ENCODE measurements at regions not wholly inside any gene's neighbourhood (a gene's known extent, or its start where the extent isn't known, plus 50 kb on each side); places are given as distances from the start of the nearest gene placed in this dataset.

DNA sequence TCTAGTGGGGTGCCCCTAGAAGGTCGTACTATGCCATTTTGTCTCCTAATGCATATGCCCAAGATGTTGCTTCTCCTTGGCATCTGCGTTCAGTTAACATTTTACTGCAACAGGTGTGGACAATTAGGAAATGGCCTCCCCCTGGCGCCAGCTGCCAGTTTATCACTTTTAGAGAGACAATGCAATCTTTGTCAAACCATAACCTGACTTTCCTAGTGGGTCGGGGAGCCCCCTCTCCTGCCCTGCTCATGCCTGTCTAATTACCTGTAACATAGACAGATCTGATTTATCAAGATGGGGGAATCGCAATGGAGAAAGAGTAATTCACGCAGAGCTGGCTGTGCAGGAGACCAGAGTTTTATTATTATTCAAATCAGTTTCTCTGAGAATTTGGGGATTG lies 353.7 kb upstream of the SGO1 start:
- TF ChIP-seq CTCF (IDR thresholded peaks at IDR 0.05) = no peak
- Histone ChIP-seq H3K27ac (no peak overlapping the region), H3K27me3 (no peaks in the 10 kb centered on the region), H3K4me1 (no peaks in the 10 kb centered on the region), H3K4me3 (no peak overlapping the region), H3K36me3 (no peaks in the 10 kb centered on the region), H3K9me3 (no peaks in the 10 kb centered on the region)
- DNase-seq = no peak
- intact Hi-C loops (cut with DNase I; ENCODE audit: low total_unique reads) = no loop called here

DNA sequence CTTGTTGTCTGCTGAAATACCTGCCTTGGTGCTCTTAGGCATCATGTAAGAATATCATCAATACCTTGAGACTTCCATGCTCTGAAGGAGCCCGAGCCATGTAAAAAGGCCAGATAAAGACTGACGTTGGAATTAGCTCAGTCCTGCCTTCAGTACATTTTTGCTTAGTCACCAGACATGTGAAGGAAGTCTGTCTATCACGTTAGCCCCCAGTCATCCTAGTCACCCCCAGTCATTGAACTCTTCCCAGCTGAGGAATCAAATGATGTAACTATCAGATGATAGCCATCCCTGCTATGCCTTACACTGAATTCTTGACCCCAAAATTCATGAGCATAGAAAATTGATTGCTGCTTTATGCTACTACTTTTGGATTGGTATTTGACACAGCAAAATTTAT lies 351.2 kb upstream of the SGO1 start:
- intact Hi-C loops (cut with DNase I; ENCODE audit: low total_unique reads) = no loop called here
- no peak for TF ChIP-seq CTCF (IDR thresholded peaks at IDR 0.05)
- DNase-seq = no peak
- H3K4me1 ChIP-seq = no peaks in the 10 kb centered on the region
- no peak overlapping the region for H3K4me3 ChIP-seq
- H3K27ac ChIP-seq = no peak overlapping the region
- H3K36me3 ChIP-seq = no peaks in the 10 kb centered on the region
- no peaks in the 10 kb centered on the region for H3K27me3 ChIP-seq
- no peaks in the 10 kb centered on the region for H3K9me3 ChIP-seq

- DNase-seq = no peak
- intact Hi-C loops (cut with DNase I; ENCODE audit: low total_unique reads) = no loop called here
- H3K27me3 ChIP-seq = no peaks in the 10 kb centered on the region
- H3K9me3 ChIP-seq = no peaks in the 10 kb centered on the region
- H3K4me3 ChIP-seq = no peak overlapping the region
- no peak overlapping the region for H3K27ac ChIP-seq
- H3K4me1 ChIP-seq = no peaks in the 10 kb centered on the region
- no peak for TF ChIP-seq CTCF (IDR thresholded peaks at IDR 0.05)
- no peaks in the 10 kb centered on the region for H3K36me3 ChIP-seq
These were observed 343.9 kb upstream of the SGO1 start for GRCh38 chr3:20529911-20530310.

DNA sequence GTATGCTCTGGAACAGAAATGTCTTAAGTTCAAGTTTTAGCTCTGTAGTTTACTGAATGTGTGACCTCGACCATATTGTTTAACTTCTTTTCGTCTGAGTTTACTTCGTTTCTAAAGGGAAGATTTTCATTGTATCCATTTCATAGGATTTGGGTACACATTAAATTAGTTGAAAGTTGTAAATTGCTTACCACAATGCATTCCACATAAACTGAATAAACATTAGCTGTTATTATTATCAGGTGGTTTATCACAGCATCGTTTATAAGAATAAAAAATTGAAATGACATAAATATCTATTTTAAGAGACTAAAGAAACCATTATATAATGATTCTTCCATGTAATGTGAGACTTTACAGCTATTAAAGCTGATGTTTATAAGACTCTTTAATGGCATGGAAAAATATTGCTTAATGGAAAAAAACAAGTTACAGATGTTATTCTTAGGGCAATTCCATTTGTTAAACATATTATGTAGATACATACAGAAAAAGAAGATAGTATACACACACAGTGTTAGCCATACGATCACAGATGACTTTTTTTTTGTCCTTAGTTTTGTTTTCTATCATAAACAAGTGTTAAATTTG lies 342.3 kb upstream of the SGO1 start:
- DNase-seq = no peak
- Histone ChIP-seq H3K4me1 (no peaks in the 10 kb centered on the region), H3K9me3 (peaks cover 0 to 4% (median 0%) of the 10 kb centered on the region in 3 donors), H3K4me3 (no peak overlapping the region), H3K36me3 (no peaks in the 10 kb centered on the region), H3K27me3 (no peaks in the 10 kb centered on the region), H3K27ac (no peak overlapping the region)
- TF ChIP-seq CTCF (IDR thresholded peaks at IDR 0.05) = no peak
- intact Hi-C loops (cut with DNase I; ENCODE audit: low total_unique reads) = no loop called here

DNA sequence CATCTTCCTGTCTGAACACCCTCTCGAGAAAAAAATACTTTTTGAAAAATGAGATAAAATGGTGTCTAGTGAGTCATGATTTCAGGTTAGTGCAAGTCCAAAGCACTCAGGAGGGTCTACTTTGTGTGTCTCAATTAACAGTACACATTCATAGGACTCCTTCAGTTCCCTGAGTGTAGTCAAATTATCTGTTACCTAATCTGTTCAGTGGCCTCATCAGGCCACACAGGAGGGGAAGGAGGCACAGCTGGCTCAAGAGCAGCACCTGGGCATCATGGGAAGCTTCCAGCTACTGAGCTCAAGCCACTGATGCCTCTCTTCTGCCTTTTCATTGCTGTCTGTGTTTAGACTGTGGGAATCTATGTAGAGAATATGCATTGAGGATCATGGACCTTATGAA lies 341.4 kb upstream of the SGO1 start:
- H3K4me3 ChIP-seq = no peak overlapping the region
- peaks cover 0 to 5% (median 0%) of the 10 kb centered on the region in 3 donors for H3K9me3 ChIP-seq
- no peaks in the 10 kb centered on the region for H3K4me1 ChIP-seq
- no peak for TF ChIP-seq CTCF (IDR thresholded peaks at IDR 0.05)
- H3K27ac ChIP-seq = no peak overlapping the region
- H3K36me3 ChIP-seq = no peaks in the 10 kb centered on the region
- no peaks in the 10 kb centered on the region for H3K27me3 ChIP-seq
- no peak for DNase-seq
- intact Hi-C loops (cut with DNase I; ENCODE audit: low total_unique reads) = no loop called here

- H3K27ac ChIP-seq = no peak overlapping the region
- DNase-seq = no peak
- H3K9me3 ChIP-seq = peaks cover 0 to 10% (median 0%) of the 10 kb centered on the region in 3 donors
- no peak overlapping the region for H3K4me3 ChIP-seq
- no peak for TF ChIP-seq CTCF (IDR thresholded peaks at IDR 0.05)
- no peaks in the 10 kb centered on the region for H3K36me3 ChIP-seq
- no peaks in the 10 kb centered on the region for H3K4me1 ChIP-seq
- H3K27me3 ChIP-seq = no peaks in the 10 kb centered on the region
- intact Hi-C loops (cut with DNase I; ENCODE audit: low total_unique reads) = no loop called here
These were observed 338.3 kb upstream of the SGO1 start for GRCh38 chr3:20524328-20524727.

All from tibial artery (tissue), 4 donors.